ENCODE measurements at regions not wholly inside any gene's neighbourhood (a gene's known extent, or its start where the extent isn't known, plus 50 kb on each side); places are given as distances from the start of the nearest gene placed in this dataset.

GRCh38 chr3:144344925-144345548 lies 373.4 kb downstream of the DIPK2A start:
- TF ChIP-seq CTCF (IDR thresholded peaks at IDR 0.05) (no peak), POLR2AphosphoS5 (IDR thresholded peaks at IDR 0.05) (no peak)

Data from sigmoid colon (tissue), 4 donors.